Pancreas (tissue), 10 donors: ENCODE measurements at regions not wholly inside any gene's neighbourhood (a gene's known extent, or its start where the extent isn't known, plus 50 kb on each side); places are given as distances from the start of the nearest gene placed in this dataset.

Experiments used
- ATAC-seq, 4 donors: fragments of 200-7000 bp; cut with Tn5 transposase; one replicate each; pipeline versions ENCODE4 v1.8.0 to v1.9.1; 2020; ENCODE audit warnings: mild to moderate bottlenecking in 4 of 4, moderate library complexity in 4 of 4
- DNase-seq, 6 donors: peaks; one replicate each; pipeline ENCODE4 v3.0.0-alpha.2; 2020
- FAIRE-seq: peaks from 2 replicates; lab custom pipeline; 2012; peaks lifted over from hg19 to GRCh38; lab: Jason Lieb, UNC
- H3K27ac ChIP-seq, 4 donors: fragments of 200-600 bp; sonication (generic); 1 replicate in 3 of 4; 2 replicates in 1 of 4; pipeline versions ENCODE4 v1.5.0 to v1.8.0; 2020
- H3K27me3 ChIP-seq, 4 donors: fragments of 200-600 bp; one replicate each; pipeline ENCODE4 v1.8.0; 2021
- H3K36me3 ChIP-seq, 3 donors: fragments of 200-600 bp; sonication (generic) in 1 of 3; one replicate each; pipeline versions ENCODE4 v1.5.0 to v1.8.0; 2020 to 2021
- H3K4me1 ChIP-seq, 3 donors: fragments of 200-600 bp; one replicate each; pipeline ENCODE4 v1.8.0; 2021
- H3K4me3 ChIP-seq, 4 donors: fragments of 200-600 bp; sonication (generic) in 2 of 4; one replicate each; pipeline versions ENCODE4 v1.5.0 to v1.8.0; 2020 to 2021
- H3K9me3 ChIP-seq, 4 donors: fragments of 200-600 bp; one replicate each; pipeline ENCODE4 v1.8.0; 2021
- CTCF ChIP-seq, 4 donors: fragments of 200-600 bp; sonication (generic) in 3 of 4; IDR thresholded peaks; one replicate each; pipeline versions ENCODE4 v1.5.0 to v1.8.0; 2021; ENCODE audit warnings: antibody characterized with exemption in 4 of 4
- WGBS, 2 donors: extraction: QIAGEN DNeasy Blood & Tissue Kit; methylation state at CpG; one replicate each; pipeline ENCODE4 v1.1.7; 2013; 5-methylcytosine and 5-hydroxymethylcytosine counted together
- intact Hi-C, 3 donors: fragments of 100-400 bp; cut with DNase I; formaldehyde crosslinking; loops; one replicate each; pipeline versions ENCODE4 v1.11.1 to v1.14.2; 2022
- donor health status: healthy with polysubstance abuse.
- donor health status: DM: no; HTN: no; CAD: no; lungs with moderate emphysema.
- donor health status: DM: no; HTN: no; CAD: no.
- donor health status: control.
- donor health status: control.
- donor health status: Bipolar disorder and iron deficiency.
- donor health status: DM: yes; HTN: yes; CAD: no.
- donor health status: DM: no; HTN: no; CAD: no.
- donor health status: DM: no; HTN: no; CAD: no.
- donor health status: DM: yes; HTN: yes; CAD: no.

- intact Hi-C loops = no loop called here
- Histone ChIP-seq H3K4me3 (no peak overlapping the region), H3K9me3 (no peaks in the 10 kb centered on the region), H3K4me1 (no peaks in the 10 kb centered on the region), H3K27ac (no peak overlapping the region), H3K27me3 (no peaks in the 10 kb centered on the region), H3K36me3 (no peaks in the 10 kb centered on the region)
- WGBS, 2 donors = 72 to 84% methylated on average over 3 of the region's 3 CpGs
- ATAC-seq (no peak), FAIRE-seq (no peak), DNase-seq (no peak)
- no peak for TF ChIP-seq CTCF (IDR thresholded peaks at IDR 0.05)
These were observed 166.6 kb upstream of the NCKAP5 start for GRCh38 chr2:133734716-133735495.

GRCh38 chr2:133736674-133737073 lies 168.4 kb upstream of the NCKAP5 start:
- FAIRE-seq (no peak), DNase-seq (no peak), ATAC-seq (no peak)
- TF ChIP-seq CTCF (IDR thresholded peaks at IDR 0.05) = no peak
- intact Hi-C loops = no loop called here
- H3K9me3 ChIP-seq = no peaks in the 10 kb centered on the region
- no peak overlapping the region for H3K4me3 ChIP-seq
- H3K27ac ChIP-seq = no peak overlapping the region
- no peaks in the 10 kb centered on the region for H3K27me3 ChIP-seq
- H3K4me1 ChIP-seq = no peaks in the 10 kb centered on the region
- H3K36me3 ChIP-seq = no peaks in the 10 kb centered on the region
- WGBS, 2 donors = 39 to 51% methylated on average over 4 of the region's 4 CpGs

- ATAC-seq (no peak), FAIRE-seq (no peak)
- intact Hi-C loops = no loop called here
These were observed 169.2 kb upstream of the NCKAP5 start for GRCh38 chr2:133737242-133737993.

GRCh38 chr2:133739039-133739438 lies 170.8 kb upstream of the NCKAP5 start:
- Histone ChIP-seq H3K9me3 (no peaks in the 10 kb centered on the region), H3K4me1 (no peaks in the 10 kb centered on the region), H3K27me3 (no peaks in the 10 kb centered on the region), H3K4me3 (no peak overlapping the region), H3K36me3 (no peaks in the 10 kb centered on the region), H3K27ac (no peak overlapping the region)
- FAIRE-seq (no peak), ATAC-seq (no peak), DNase-seq (no peak)
- intact Hi-C loops = no loop called here
- no peak for TF ChIP-seq CTCF (IDR thresholded peaks at IDR 0.05)

More at GRCh38 chr2:133737242-133737993, 169.2 kb upstream of the NCKAP5 start:
- Histone ChIP-seq H3K4me1 (no peaks in the 10 kb centered on the region), H3K9me3 (no peaks in the 10 kb centered on the region), H3K4me3 (no peak overlapping the region), H3K36me3 (no peaks in the 10 kb centered on the region), H3K27me3 (no peaks in the 10 kb centered on the region), H3K27ac (no peak overlapping the region)
- WGBS, 2 donors = 51 to 82% methylated on average over 2 of the region's 2 CpGs
- DNase-seq = no peak
- no peak for TF ChIP-seq CTCF (IDR thresholded peaks at IDR 0.05)

- H3K4me1 ChIP-seq = no peaks in the 10 kb centered on the region
- TF ChIP-seq CTCF (IDR thresholded peaks at IDR 0.05) = no peak
- H3K4me3 ChIP-seq = no peak overlapping the region
- no peak for FAIRE-seq
- no peak overlapping the region for H3K27ac ChIP-seq
- no peak for ATAC-seq
- no peaks in the 10 kb centered on the region for H3K36me3 ChIP-seq
- no peak for DNase-seq
- WGBS, 2 donors = 52 to 60% methylated on average over 1 of the region's 1 CpG
- no peaks in the 10 kb centered on the region for H3K9me3 ChIP-seq
- no peaks in the 10 kb centered on the region for H3K27me3 ChIP-seq
- intact Hi-C loops = no loop called here
These were observed 172.2 kb upstream of the NCKAP5 start for GRCh38 chr2:133740500-133740899.
